Amniotic epithelial cell (primary cell): ENCODE measurements at regions not wholly inside any gene's neighbourhood (a gene's known extent, or its start where the extent isn't known, plus 50 kb on each side); places are given as distances from the start of the nearest gene placed in this dataset.
"Not testable (repeated sequence)": the region's sequence is repeated elsewhere in the genome, so short reads cannot be mapped to it uniquely, and the experiment has no call there.

Experiments
- DNase-seq: peaks from one replicate; pipeline ENCODE4 v3.0.0-alpha.2; 2010; ENCODE audit warnings: low read depth

- no peak for DNase-seq
Observed at GRCh38 chr13:46498650-46499049, 54.3 kb upstream of the LRCH1 start.

- DNase-seq, result no peak
Observed at GRCh38 chr13:46496086-46496485, 56.9 kb upstream of the LRCH1 start.

- DNase-seq, result no peak
Observed at GRCh38 chr13:46495651-46496050, 57.3 kb upstream of the LRCH1 start.

- no peak for DNase-seq
Observed at GRCh38 chr13:46495066-46495465, 57.9 kb upstream of the LRCH1 start.

- peak; percentile 30 for DNase-seq
Observed at GRCh38 chr13:46492946-46493345, 60.0 kb upstream of the LRCH1 start.

- no peak for DNase-seq
Observed at GRCh38 chr13:46491641-46492040, 61.3 kb upstream of the LRCH1 start.

- not testable (repeated sequence) for DNase-seq
Observed at GRCh38 chr13:46490713-46491112, 62.3 kb upstream of the LRCH1 start.

- DNase-seq, result no peak
Observed at GRCh38 chr13:46490129-46490528, 62.8 kb upstream of the LRCH1 start.

GRCh38 chr13:46489586-46490023, 63.4 kb upstream of the LRCH1 start:
- peak; percentile 48 for DNase-seq

- no peak for DNase-seq
Observed at GRCh38 chr13:46487748-46488147, 65.2 kb upstream of the LRCH1 start.

- DNase-seq, result no peak
Observed at GRCh38 chr13:46486270-46486669, 66.7 kb upstream of the LRCH1 start.

- DNase-seq, result peak; percentile 9
Observed at GRCh38 chr13:46484561-46484960, 68.4 kb upstream of the LRCH1 start.

- DNase-seq, result no peak
Observed at GRCh38 chr13:46481166-46481565, 71.8 kb upstream of the LRCH1 start.

- no peak for DNase-seq
Observed at GRCh38 chr13:46480131-46480530, 72.8 kb upstream of the LRCH1 start.

- DNase-seq, result no peak
Observed at GRCh38 chr13:46479691-46480090, 73.3 kb upstream of the LRCH1 start.

GRCh38 chr13:46479283-46479682, 73.7 kb upstream of the LRCH1 start:
- no peak for DNase-seq

- DNase-seq, result peak; percentile 8
Observed at GRCh38 chr13:46478651-46479050, 74.3 kb upstream of the LRCH1 start.

- DNase-seq, result no peak
Observed at GRCh38 chr13:46476174-46476573, 76.8 kb upstream of the LRCH1 start.

GRCh38 chr13:46475541-46475991, 77.4 kb upstream of the LRCH1 start:
- DNase-seq, result peak; percentile 59

- no peak for DNase-seq
Observed at GRCh38 chr13:46473806-46474205, 79.2 kb upstream of the LRCH1 start.

- no peak for DNase-seq
Observed at GRCh38 chr13:46472384-46472783, 80.6 kb upstream of the LRCH1 start.

GRCh38 chr13:46469699-46470098, 82.6 kb upstream of the RUBCNL start:
- peak; percentile 39 for DNase-seq

- DNase-seq, result peak; percentile 87
Observed at GRCh38 chr13:46468570-46469463, 81.8 kb upstream of the RUBCNL start.

GRCh38 chr13:46467694-46468093, 80.6 kb upstream of the RUBCNL start:
- DNase-seq, result not testable (repeated sequence)
